Endothelial cell of umbilical vein (primary cell): ENCODE measurements at regions not wholly inside any gene's neighbourhood (a gene's known extent, or its start where the extent isn't known, plus 50 kb on each side); places are given as distances from the start of the nearest gene placed in this dataset.

Experiments used
- CTCF ChIP-seq, 2 donors: IDR thresholded peaks; 1 replicate in 1 of 2; 2 replicates in 1 of 2; pipeline ENCODE4 v1.5.1; 2011; ENCODE audit warnings: low read length in 2 of 2, mild to moderate bottlenecking in 2 of 2, moderate library complexity in 2 of 2, control low read depth in 1 of 2, inconsistent platforms in 1 of 2, low read depth in 1 of 2; ENCODE audit not compliant: insufficient read depth in 1 of 2; ENCODE audit errors: extremely low read depth in 1 of 2
- EZH2 ChIP-seq: IDR thresholded peaks from 2 replicates; pipeline ENCODE4 v1.6.1; 2012; ENCODE audit warnings: borderline replicate concordance, low read depth, mild to moderate bottlenecking, moderate library complexity, low read length, inconsistent platforms; ENCODE audit not compliant: severe bottlenecking
- GATA2 ChIP-seq: IDR thresholded peaks from 2 replicates; pipeline ENCODE4 v1.7.0; 2011; ENCODE audit warnings: low read depth, mild to moderate bottlenecking, moderate library complexity, mixed read lengths, low read length; ENCODE audit not compliant: insufficient read length, insufficient read depth
- MAX ChIP-seq: IDR thresholded peaks from 2 replicates; pipeline ENCODE4 v1.6.1; 2011; ENCODE audit not compliant: insufficient read depth, insufficient read length
- POLR2AphosphoS5 ChIP-seq: IDR thresholded peaks from 2 replicates; pipeline ENCODE4 v1.6.1; 2012; ENCODE audit warnings: low read depth, mild to moderate bottlenecking, control low read depth, low read length, moderate library complexity; ENCODE audit not compliant: insufficient read depth

GRCh38 chr10:78769526-78769925, 299.2 kb upstream of the ZMIZ1 start:
- TF ChIP-seq CTCF (IDR thresholded peaks at IDR 0.05; ENCODE audit: extremely low read depth in 1 of 2, insufficient read depth in 1 of 2, low read depth in 1 of 2, low read length in 2 of 2) (no peak), EZH2 (no peak), MAX (no peak), POLR2AphosphoS5 (no peak), GATA2 (no peak)
